Neural progenitor cell (in vitro differentiated cells): ENCODE measurements at regions not wholly inside any gene's neighbourhood (a gene's known extent, or its start where the extent isn't known, plus 50 kb on each side); places are given as distances from the start of the nearest gene placed in this dataset.
"Not testable (repeated sequence)": the region's sequence is repeated elsewhere in the genome, so short reads cannot be mapped to it uniquely, and the experiment has no call there.

Experiments used
- DNase-seq: peaks from one replicate; pipeline ENCODE4 v3.0.0-alpha.2; 2016; ENCODE audit warnings: low spot score
- H2AFZ ChIP-seq: fragments of 200-600 bp; sonication (generic); replicated peaks from 2 replicates; pipeline ENCODE4 v1.6.1; 2016; ENCODE audit warnings: antibody characterized with exemption
- H3F3A ChIP-seq: fragments of 200-600 bp; sonication (generic); 2 replicates; pipeline ENCODE4 v1.6.1; 2016; ENCODE audit warnings: antibody characterized with exemption, low read depth
- H3K27ac ChIP-seq: fragments of 200-600 bp; sonication (generic); 2 replicates; pipeline ENCODE4 v1.5.1; 2016; ENCODE audit warnings: mild to moderate bottlenecking
- H3K27me3 ChIP-seq: fragments of 200-600 bp; sonication (generic); 2 replicates; pipeline ENCODE4 v1.6.1; 2016; ENCODE audit warnings: mild to moderate bottlenecking, moderate library complexity
- H3K36me3 ChIP-seq: fragments of 200-600 bp; sonication (generic); 2 replicates; pipeline ENCODE4 v1.5.1; 2016
- H3K4me1 ChIP-seq: fragments of 200-600 bp; sonication (generic); 2 replicates; pipeline ENCODE4 v1.6.1; 2016; ENCODE audit warnings: mixed run types
- H3K4me2 ChIP-seq: fragments of 200-600 bp; sonication (generic); 2 replicates; pipeline ENCODE4 v1.6.1; 2016
- H3K4me3 ChIP-seq: fragments of 200-600 bp; sonication (generic); 2 replicates; pipeline ENCODE4 v1.5.1; 2016
- H3K79me2 ChIP-seq: fragments of 200-600 bp; sonication (generic); 2 replicates; pipeline ENCODE4 v1.6.1; 2016; ENCODE audit warnings: low read depth
- H3K9ac ChIP-seq: fragments of 200-600 bp; sonication (generic); 2 replicates; pipeline ENCODE4 v1.6.1; 2016
- H3K9me3 ChIP-seq: fragments of 200-600 bp; sonication (generic); 2 replicates; pipeline ENCODE4 v1.5.1; 2016; ENCODE audit warnings: low read depth
- H4K20me1 ChIP-seq: fragments of 200-600 bp; sonication (generic); 2 replicates; pipeline ENCODE4 v1.6.1; 2016; ENCODE audit warnings: low read depth
- H3K27ac Mint-ChIP-seq: 3 replicates; pipeline ENCODE4 v1.8.0; 2021; ENCODE audit warnings: mixed read lengths
- H3K27me3 Mint-ChIP-seq: 2 replicates; pipeline ENCODE4 v1.8.0; 2022; ENCODE audit warnings: low read depth, mild to moderate bottlenecking, inconsistent platforms, moderate library complexity, mixed read lengths; ENCODE audit not compliant: insufficient read depth
- H3K36me3 Mint-ChIP-seq: 3 replicates; pipeline ENCODE4 v1.8.0; 2021; ENCODE audit warnings: mixed read lengths
- H3K4me1 Mint-ChIP-seq: 3 replicates; pipeline ENCODE4 v1.8.0; 2021; ENCODE audit warnings: mixed read lengths
- H3K4me3 Mint-ChIP-seq: 3 replicates; pipeline ENCODE4 v1.8.0; 2021; ENCODE audit warnings: mild to moderate bottlenecking, moderate library complexity, mixed read lengths
- H3K9me3 Mint-ChIP-seq: 3 replicates; pipeline ENCODE4 v1.8.0; 2020; ENCODE audit warnings: mixed read lengths
- CTCF ChIP-seq: fragments of 200-600 bp; sonication (generic); IDR thresholded peaks from 2 replicates; pipeline ENCODE4 v1.5.1; 2017; ENCODE audit warnings: antibody characterized with exemption, mild to moderate bottlenecking
- EZH2 ChIP-seq: fragments of 200-600 bp; sonication (generic); IDR thresholded peaks from 2 replicates; pipeline ENCODE4 v1.6.1; 2017; ENCODE audit warnings: antibody characterized with exemption, mild to moderate bottlenecking, moderate library complexity
- EZH2phosphoT487 ChIP-seq: fragments of 200-600 bp; sonication (generic); IDR thresholded peaks from 2 replicates; pipeline ENCODE4 v1.6.1; 2017; ENCODE audit warnings: antibody characterized with exemption

- Histone ChIP-seq H2AFZ (no peak overlapping the region), H3K9me3 (peaks cover 13% of the 10 kb centered on the region), H3K36me3 (no peaks in the 10 kb centered on the region), H3K4me2 (no peak overlapping the region), H3K27me3 (no peaks in the 10 kb centered on the region), H4K20me1 (no peaks in the 10 kb centered on the region), H3K4me1 (no peaks in the 10 kb centered on the region), H3F3A (no peaks in the 10 kb centered on the region), H3K79me2 (no peaks in the 10 kb centered on the region), H3K9ac (no peak overlapping the region), H3K27ac (no peak overlapping the region), H3K4me3 (no peak overlapping the region)
- H3K4me1 Mint-ChIP-seq, result no peaks in the 10 kb centered on the region
- H3K27me3 Mint-ChIP-seq, result no peaks in the 10 kb centered on the region
- no peak overlapping the region for H3K4me3 Mint-ChIP-seq
- no peak for DNase-seq
- peaks cover 34% of the 10 kb centered on the region for H3K9me3 Mint-ChIP-seq
- no peaks in the 10 kb centered on the region for H3K36me3 Mint-ChIP-seq
- H3K27ac Mint-ChIP-seq, result no peak overlapping the region
- TF ChIP-seq EZH2, result no peak
- TF ChIP-seq EZH2phosphoT487, result no peak
- no peak for TF ChIP-seq CTCF
Measured at GRCh38 chr12:37666069-37666781, 650.3 kb upstream of the ALG10B start.

- not testable (repeated sequence) for H3K36me3 Mint-ChIP-seq, H3K27me3 Mint-ChIP-seq, H3K79me2 ChIP-seq, H3K4me1 Mint-ChIP-seq, H3F3A ChIP-seq, H2AFZ ChIP-seq, H3K27ac Mint-ChIP-seq, H3K27ac ChIP-seq, H3K9ac ChIP-seq, H3K4me1 ChIP-seq, H3K4me3 Mint-ChIP-seq, H3K27me3 ChIP-seq, H3K4me2 ChIP-seq, DNase-seq, H4K20me1 ChIP-seq, H3K4me3 ChIP-seq, H3K36me3 ChIP-seq
- H3K9me3 ChIP-seq, result peaks cover 27% of the 10 kb centered on the region
- peaks cover 25% of the 10 kb centered on the region for H3K9me3 Mint-ChIP-seq
Measured at GRCh38 chr12:37668557-37668956, 648.0 kb upstream of the ALG10B start.

GRCh38 chr12:37672655-37673260 lies 643.8 kb upstream of the ALG10B start:
- DNase-seq, result no peak
- Histone ChIP-seq H3K4me2 (no peak overlapping the region), H3K9me3 (peaks cover 48% of the 10 kb centered on the region), H3K27me3 (no peaks in the 10 kb centered on the region), H3F3A (no peaks in the 10 kb centered on the region), H3K4me3 (no peak overlapping the region), H3K9ac (no peak overlapping the region), H3K36me3 (no peaks in the 10 kb centered on the region), H3K4me1 (no peaks in the 10 kb centered on the region), H3K79me2 (no peaks in the 10 kb centered on the region), H3K27ac (no peak overlapping the region), H2AFZ (no peak overlapping the region), H4K20me1 (no peaks in the 10 kb centered on the region)
- peaks cover 12% of the 10 kb centered on the region for H3K9me3 Mint-ChIP-seq
- no peaks in the 10 kb centered on the region for H3K4me1 Mint-ChIP-seq
- H3K36me3 Mint-ChIP-seq, result no peaks in the 10 kb centered on the region
- H3K27ac Mint-ChIP-seq, result no peak overlapping the region
- TF ChIP-seq EZH2phosphoT487 (no peak), EZH2 (no peak), CTCF (peak; percentile 33)
- no peak overlapping the region for H3K4me3 Mint-ChIP-seq
- peaks cover 2% of the 10 kb centered on the region for H3K27me3 Mint-ChIP-seq

GRCh38 chr12:37720846-37721245 lies 595.7 kb upstream of the ALG10B start:
- H3K4me3 Mint-ChIP-seq, result no peak overlapping the region
- H3K27me3 Mint-ChIP-seq, result peaks cover 2% of the 10 kb centered on the region
- Histone ChIP-seq H3K4me3 (no peak overlapping the region), H3K4me2 (no peak overlapping the region), H4K20me1 (no peaks in the 10 kb centered on the region), H3K27me3 (no peaks in the 10 kb centered on the region), H3K79me2 (no peaks in the 10 kb centered on the region), H3K27ac (no peak overlapping the region), H2AFZ (no peak overlapping the region), H3F3A (no peaks in the 10 kb centered on the region), H3K4me1 (no peaks in the 10 kb centered on the region), H3K36me3 (no peaks in the 10 kb centered on the region), H3K9ac (no peak overlapping the region), H3K9me3 (peaks cover 35% of the 10 kb centered on the region)
- no peaks in the 10 kb centered on the region for H3K36me3 Mint-ChIP-seq
- H3K4me1 Mint-ChIP-seq, result no peaks in the 10 kb centered on the region
- no peak for DNase-seq
- no peak overlapping the region for H3K27ac Mint-ChIP-seq
- H3K9me3 Mint-ChIP-seq, result peaks cover 17% of the 10 kb centered on the region
- TF ChIP-seq CTCF (no peak), EZH2phosphoT487 (no peak), EZH2 (no peak)
